ENCODE measurements at regions not wholly inside any gene's neighbourhood (a gene's known extent, or its start where the extent isn't known, plus 50 kb on each side); places are given as distances from the start of the nearest gene placed in this dataset.

GRCh38 chr3:40924559-40925141 lies 274.7 kb upstream of the CTNNB1 start:
- TF ChIP-seq EZH2 (IDR thresholded peaks at IDR 0.05) = no peak
- TF ChIP-seq POLR2AphosphoS5 (IDR thresholded peaks at IDR 0.05; ENCODE audit: borderline replicate concordance, low read depth, low read length) = no peak

Measured in SK-N-MC (cell line).